SK-N-SH (cell line): ENCODE measurements at regions not wholly inside any gene's neighbourhood (a gene's known extent, or its start where the extent isn't known, plus 50 kb on each side); places are given as distances from the start of the nearest gene placed in this dataset.

ENCODE experiments used
- CTCF ChIA-PET: fragments of 300-600, 350-600 bp; formaldehyde crosslinking; extraction: SDS; loops from one replicate; lab custom pipeline; 2021; lab: Yijun Ruan, JAX
- POLR2A ChIA-PET: fragments of 350-600 bp; sonication (Branson Sonifier 250); formaldehyde crosslinking; extraction: SDS; loops from one replicate; lab custom pipeline; 2020; ENCODE audit warnings: antibody characterized with exemption, inconsistent platforms; lab: Yijun Ruan, JAX
- DNase-seq: peaks from one replicate; pipeline ENCODE4 v3.0.0; 2012
- H2AFZ ChIP-seq: fragments of 200-600 bp; sonication (generic); 2 replicates; pipeline ENCODE4 v1.8.1; 2016; ENCODE audit warnings: antibody characterized with exemption, mild to moderate bottlenecking, low read depth
- H3F3A ChIP-seq: fragments of 200-600 bp; sonication (generic); replicated peaks from 2 replicates; pipeline ENCODE3; 2016; ENCODE audit warnings: antibody characterized with exemption, mild to moderate bottlenecking; ENCODE audit not compliant: insufficient read depth
- H3K27ac ChIP-seq, 2 experiments: fragments of 200-500 bp in 1 of 2; fragments of 200-600 bp in 1 of 2; sonication (Bioruptor generic) in 1 of 2; sonication (generic), shearing (Covaris generic) in 1 of 2; 2 replicates each; pipeline versions ENCODE4 v1.5.1 to v1.6.1; 2014 to 2016; ENCODE audit warnings: low read depth in 2 of 2, inconsistent platforms in 1 of 2, low read length in 1 of 2, mild to moderate bottlenecking in 1 of 2, mixed read lengths in 1 of 2
- H3K27me3 ChIP-seq: fragments of 200-600 bp; sonication (generic), shearing (Covaris generic); 2 replicates; pipeline ENCODE4 v1.6.1; 2016; ENCODE audit warnings: mixed run types; ENCODE audit not compliant: insufficient read depth
- H3K36me3 ChIP-seq, 2 experiments: fragments of 200-500 bp in 1 of 2; fragments of 200-600 bp in 1 of 2; sonication (Bioruptor generic) in 1 of 2; sonication (generic) in 1 of 2; replicated peaks in 1 of 2; 2 replicates each; pipeline versions ENCODE3 to v1.5.1; 2014 to 2016; ENCODE audit warnings: low read length in 1 of 2, mild to moderate bottlenecking in 1 of 2; ENCODE audit not compliant: insufficient read depth in 2 of 2, control insufficient read depth in 1 of 2
- H3K4me1 ChIP-seq, 2 experiments: fragments of 200-500 bp in 1 of 2; fragments of 200-600 bp in 1 of 2; sonication (Bioruptor generic) in 1 of 2; sonication (generic), shearing (Covaris generic) in 1 of 2; 2 replicates each; pipeline versions ENCODE4 v1.5.1 to v1.6.1; 2014 to 2016; ENCODE audit warnings: low read depth in 1 of 2, low read length in 1 of 2, mixed run types in 1 of 2; ENCODE audit not compliant: insufficient read depth in 2 of 2, control insufficient read depth in 1 of 2
- H3K4me2 ChIP-seq: fragments of 200-600 bp; sonication (generic), shearing (Covaris generic); 2 replicates; pipeline ENCODE4 v1.6.1; 2017; ENCODE audit warnings: mixed run types
- H3K4me3 ChIP-seq, 2 experiments: fragments of 200-500 bp in 1 of 2; fragments of 200-600 bp in 1 of 2; sonication (Bioruptor generic) in 1 of 2; sonication (generic), shearing (Covaris generic) in 1 of 2; 2 replicates each; pipeline versions ENCODE4 v1.5.1 to v1.8.1; 2014 to 2016; ENCODE audit warnings: low read depth in 2 of 2, inconsistent platforms in 1 of 2, low read length in 1 of 2, mild to moderate bottlenecking in 1 of 2, mixed read lengths in 1 of 2, moderate library complexity in 1 of 2
- H3K79me2 ChIP-seq: fragments of 200-600 bp; sonication (generic); 2 replicates; pipeline ENCODE4 v1.8.1; 2017; ENCODE audit warnings: mild to moderate bottlenecking; ENCODE audit not compliant: insufficient read depth
- H3K9ac ChIP-seq: fragments of 200-600 bp; sonication (generic); 2 replicates; pipeline ENCODE4 v1.6.1; 2017; ENCODE audit warnings: mixed run types
- H3K9me2 ChIP-seq: fragments of 200-600 bp; sonication (generic); 2 replicates; pipeline ENCODE4 v1.6.1; 2017; ENCODE audit warnings: mixed run types
- H3K9me3 ChIP-seq: fragments of 200-600 bp; sonication (generic); 2 replicates; pipeline ENCODE4 v1.6.1; 2017; ENCODE audit warnings: mixed run types, mild to moderate bottlenecking, moderate library complexity
- H4K20me1 ChIP-seq: fragments of 200-600 bp; sonication (generic); 2 replicates; pipeline ENCODE4 v1.6.1; 2017; ENCODE audit warnings: mild to moderate bottlenecking, mixed run types; ENCODE audit not compliant: insufficient read depth
- CHD2 ChIP-seq: fragments of 150-350 bp; IDR thresholded peaks from 2 replicates; pipeline ENCODE4 v1.6.1; 2018; ENCODE audit warnings: low read length; ENCODE audit not compliant: partially characterized antibody
- CTCF ChIP-seq: fragments of 200-600 bp; sonication (generic); IDR thresholded peaks from 2 replicates; pipeline ENCODE4 v1.6.1; 2017; ENCODE audit warnings: antibody characterized with exemption, mild to moderate bottlenecking, moderate library complexity
- FOXJ3 ChIP-seq: sonication (generic); formaldehyde crosslinking; IDR thresholded peaks from 2 replicates; pipeline ENCODE4 v1.5.1; 2020; ENCODE audit warnings: mild to moderate bottlenecking, missing genetic modification reagents
- FOXM1 ChIP-seq: IDR thresholded peaks from 2 replicates; pipeline ENCODE4 v1.4.0; 2012; ENCODE audit warnings: low read depth, mild to moderate bottlenecking
- GABPA ChIP-seq: IDR thresholded peaks from 2 replicates; pipeline ENCODE4 v1.4.0; 2012; ENCODE audit warnings: low read depth, mild to moderate bottlenecking
- JUND ChIP-seq: IDR thresholded peaks from 2 replicates; pipeline ENCODE4 v1.4.0; 2012
- MEF2A ChIP-seq: IDR thresholded peaks from 2 replicates; pipeline ENCODE4 v1.4.0; 2012; ENCODE audit warnings: low read depth, borderline replicate concordance
- MXI1 ChIP-seq: IDR thresholded peaks from 2 replicates; pipeline ENCODE4 v1.6.1; 2012; ENCODE audit warnings: mild to moderate bottlenecking, low read depth, low read length, improper control_type of control experiment
- NRF1 ChIP-seq: IDR thresholded peaks from 2 replicates; pipeline ENCODE4 v1.6.1; 2012; ENCODE audit warnings: low read depth, mild to moderate bottlenecking, low read length
- PBX3 ChIP-seq: IDR thresholded peaks from 2 replicates; pipeline ENCODE4; 2012
- RAD21 ChIP-seq: IDR thresholded peaks from 2 replicates; pipeline ENCODE4 v1.6.1; 2012; ENCODE audit warnings: mild to moderate bottlenecking, low read length
- SMC3 ChIP-seq: IDR thresholded peaks from 2 replicates; pipeline ENCODE4 v1.6.1; 2012; ENCODE audit warnings: low read depth, low read length, improper control_type of control experiment
- TCF12 ChIP-seq: IDR thresholded peaks from 2 replicates; pipeline ENCODE4 v1.4.0; 2012
- TEAD4 ChIP-seq: IDR thresholded peaks from 2 replicates; pipeline ENCODE4 v1.4.0; 2012; ENCODE audit warnings: mild to moderate bottlenecking, borderline replicate concordance; ENCODE audit not compliant: insufficient read depth
- USF1 ChIP-seq: IDR thresholded peaks from 2 replicates; pipeline ENCODE4 v1.4.0; 2012; ENCODE audit warnings: low read depth, borderline replicate concordance
- USF2 ChIP-seq: fragments of 150-350 bp; IDR thresholded peaks from 2 replicates; pipeline ENCODE4 v1.6.1; 2017; ENCODE audit warnings: antibody characterized with exemption, low read length, low read depth, borderline replicate concordance
- YY1 ChIP-seq: IDR thresholded peaks from 2 replicates; pipeline ENCODE4 v1.4.0; 2012; ENCODE audit warnings: low read depth, mild to moderate bottlenecking
- WGBS: methylation state at CpG from one replicate; pipeline ENCODE4 v1.1.6; 2017; ENCODE audit warnings: low lambda C conversion rate; 5-methylcytosine and 5-hydroxymethylcytosine counted together
- TF ChIP-seq, protein P1 (sequence below): fragments of 150-350 bp; IDR thresholded peaks from 2 replicates; pipeline ENCODE4 v1.6.1; 2016; ENCODE audit warnings: mild to moderate bottlenecking, low read depth, low read length

GRCh38 chr20:39633689-39634088, 671.5 kb downstream of the DHX35 start:
- ChIA-PET POLR2A (no interaction called here), CTCF (interaction anchor here (1.7 kb wide), 1 partner anchor 14 kb away, joined by 4 read pairs; no protein-coding TSS in a partner anchor)
- WGBS = 33% methylated on average over 7 of the region's 7 CpGs
- Histone ChIP-seq H3K4me2 (no peak overlapping the region), H3K4me1 (peaks cover 0 to 8% of the 10 kb centered on the region in 2 experiments; a peak in 2 of 4 replicates), H4K20me1 (no peaks in the 10 kb centered on the region), H3K9me3 (no peaks in the 10 kb centered on the region), H3K4me3 (no peak overlapping the region), H3F3A (no peaks in the 10 kb centered on the region), H3K9ac (no peak overlapping the region), H2AFZ (no peak overlapping the region), H3K27me3 (no peaks in the 10 kb centered on the region), H3K36me3 (no peaks in the 10 kb centered on the region), H3K79me2 (no peaks in the 10 kb centered on the region), H3K27ac (no peak overlapping the region), H3K9me2 (no peaks in the 10 kb centered on the region)
- no peak for DNase-seq
- TF ChIP-seq CTCF = no peak
- no peak for TF ChIP-seq USF2
- TF ChIP-seq SMC3 = no peak
- TF ChIP-seq, protein P1, sequence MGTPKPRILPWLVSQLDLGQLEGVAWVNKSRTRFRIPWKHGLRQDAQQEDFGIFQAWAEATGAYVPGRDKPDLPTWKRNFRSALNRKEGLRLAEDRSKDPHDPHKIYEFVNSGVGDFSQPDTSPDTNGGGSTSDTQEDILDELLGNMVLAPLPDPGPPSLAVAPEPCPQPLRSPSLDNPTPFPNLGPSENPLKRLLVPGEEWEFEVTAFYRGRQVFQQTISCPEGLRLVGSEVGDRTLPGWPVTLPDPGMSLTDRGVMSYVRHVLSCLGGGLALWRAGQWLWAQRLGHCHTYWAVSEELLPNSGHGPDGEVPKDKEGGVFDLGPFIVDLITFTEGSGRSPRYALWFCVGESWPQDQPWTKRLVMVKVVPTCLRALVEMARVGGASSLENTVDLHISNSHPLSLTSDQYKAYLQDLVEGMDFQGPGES = no peak
- no peak for TF ChIP-seq RAD21
- no peak for TF ChIP-seq TEAD4
- TF ChIP-seq NRF1 = no peak
- TF ChIP-seq MXI1 = no peak
- no peak for TF ChIP-seq YY1
- no peak for TF ChIP-seq JUND
- no peak for TF ChIP-seq PBX3
- TF ChIP-seq FOXJ3 (CRISPR knock-in tag) = no peak
- no peak for TF ChIP-seq FOXM1
- TF ChIP-seq CHD2 = no peak
- no peak for TF ChIP-seq GABPA
- no peak for TF ChIP-seq USF1
- TF ChIP-seq MEF2A = no peak
- no peak for TF ChIP-seq TCF12
